H1 (cell line): ENCODE measurements at regions not wholly inside any gene's neighbourhood (a gene's known extent, or its start where the extent isn't known, plus 50 kb on each side); places are given as distances from the start of the nearest gene placed in this dataset.

ENCODE experiments used
- CTBP2 ChIP-seq: IDR thresholded peaks from 2 replicates; pipeline ENCODE4 v1.7.0; 2011; ENCODE audit warnings: borderline replicate concordance, mild to moderate bottlenecking, moderate library complexity, mixed read lengths, low read length; ENCODE audit not compliant: insufficient read depth, insufficient read length
- FOSL1 ChIP-seq: IDR thresholded peaks from 2 replicates; pipeline ENCODE4 v1.6.1; 2011; ENCODE audit warnings: mild to moderate bottlenecking, low read depth, low read length, moderate library complexity; ENCODE audit not compliant: insufficient read depth
- TF ChIP-seq, protein P1 (sequence below): IDR thresholded peaks from 2 replicates; pipeline ENCODE4 v1.6.1; 2012; ENCODE audit warnings: low read length, inconsistent platforms
- TF ChIP-seq, protein P2 (sequence below): IDR thresholded peaks from 2 replicates; pipeline ENCODE4 v1.6.1; 2011; ENCODE audit warnings: low read length, improper control_type of control experiment

DNA sequence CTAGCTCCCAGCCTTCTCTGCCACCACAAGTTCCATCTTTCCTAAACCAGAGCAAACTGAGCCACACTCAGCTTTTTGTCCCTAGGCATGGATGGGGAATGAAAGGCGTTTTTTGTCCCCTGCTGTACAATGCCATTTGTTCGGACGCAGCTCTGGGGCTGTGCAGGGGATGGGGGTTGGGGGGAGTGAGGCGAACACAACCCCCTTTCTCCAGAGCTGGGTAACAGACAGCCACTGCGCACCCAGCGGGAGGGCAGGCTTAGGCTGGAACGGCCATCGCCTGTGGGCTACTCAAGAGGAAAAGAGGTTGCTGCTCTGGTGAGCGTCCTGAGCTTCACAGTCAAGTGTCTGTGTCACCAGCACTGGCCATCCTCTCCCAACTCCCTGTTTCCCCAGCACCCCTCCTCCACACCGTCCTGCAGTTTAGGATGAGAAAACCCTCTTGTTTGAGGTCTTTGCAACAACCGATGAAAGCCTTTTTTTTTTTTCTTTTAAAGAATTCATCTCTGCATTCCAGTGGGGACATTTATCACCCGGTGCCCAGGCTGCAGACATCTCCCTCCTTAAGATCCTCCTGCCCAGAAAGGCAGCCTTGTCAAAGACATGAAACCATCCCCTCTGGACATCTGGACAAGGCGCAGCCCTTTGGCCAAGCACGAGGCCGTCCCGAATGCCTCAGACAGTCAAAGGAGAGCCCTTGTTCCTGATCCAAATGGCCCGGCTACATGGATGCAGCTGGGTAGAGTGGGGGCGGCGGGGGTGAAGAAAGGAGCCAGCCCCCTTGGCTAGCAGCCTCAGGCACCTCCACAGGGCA is 419.6 kb downstream of the BCOR start (continued):
- TF ChIP-seq, protein P1, sequence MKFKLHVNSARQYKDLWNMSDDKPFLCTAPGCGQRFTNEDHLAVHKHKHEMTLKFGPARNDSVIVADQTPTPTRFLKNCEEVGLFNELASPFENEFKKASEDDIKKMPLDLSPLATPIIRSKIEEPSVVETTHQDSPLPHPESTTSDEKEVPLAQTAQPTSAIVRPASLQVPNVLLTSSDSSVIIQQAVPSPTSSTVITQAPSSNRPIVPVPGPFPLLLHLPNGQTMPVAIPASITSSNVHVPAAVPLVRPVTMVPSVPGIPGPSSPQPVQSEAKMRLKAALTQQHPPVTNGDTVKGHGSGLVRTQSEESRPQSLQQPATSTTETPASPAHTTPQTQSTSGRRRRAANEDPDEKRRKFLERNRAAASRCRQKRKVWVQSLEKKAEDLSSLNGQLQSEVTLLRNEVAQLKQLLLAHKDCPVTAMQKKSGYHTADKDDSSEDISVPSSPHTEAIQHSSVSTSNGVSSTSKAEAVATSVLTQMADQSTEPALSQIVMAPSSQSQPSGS, result no peak
- TF ChIP-seq CTBP2, result no peak
- no peak for TF ChIP-seq FOSL1
- TF ChIP-seq, protein P2, sequence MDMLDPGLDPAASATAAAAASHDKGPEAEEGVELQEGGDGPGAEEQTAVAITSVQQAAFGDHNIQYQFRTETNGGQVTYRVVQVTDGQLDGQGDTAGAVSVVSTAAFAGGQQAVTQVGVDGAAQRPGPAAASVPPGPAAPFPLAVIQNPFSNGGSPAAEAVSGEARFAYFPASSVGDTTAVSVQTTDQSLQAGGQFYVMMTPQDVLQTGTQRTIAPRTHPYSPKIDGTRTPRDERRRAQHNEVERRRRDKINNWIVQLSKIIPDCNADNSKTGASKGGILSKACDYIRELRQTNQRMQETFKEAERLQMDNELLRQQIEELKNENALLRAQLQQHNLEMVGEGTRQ, result no peak
